ENCODE measurements at regions not wholly inside any gene's neighbourhood (a gene's known extent, or its start where the extent isn't known, plus 50 kb on each side); places are given as distances from the start of the nearest gene placed in this dataset.

- H3K4me3 ChIP-seq: no peak overlapping the region
- peaks cover 0 to 30% of the 10 kb centered on the region in 2 donors for H3K27me3 ChIP-seq
- no peaks in the 10 kb centered on the region for H3K36me3 ChIP-seq
- no peaks in the 10 kb centered on the region for H3K4me1 ChIP-seq
- no peak overlapping the region for H3K27ac ChIP-seq
- DNase-seq (ENCODE audit: low spot score in 2 of 2): no peak
- no peak for TF ChIP-seq CTCF (IDR thresholded peaks at IDR 0.05)
- no peak for TF ChIP-seq POLR2A (IDR thresholded peaks at IDR 0.05)
- no peak for TF ChIP-seq POLR2AphosphoS5 (IDR thresholded peaks at IDR 0.05)
- intact Hi-C loops (cut with DNase I; ENCODE audit: low total_unique reads): no loop called here
- H3K9me3 ChIP-seq: peaks cover 0 to 9% of the 10 kb centered on the region in 2 donors
Measured at GRCh38 chr1:5273280-5274003, 619.0 kb downstream of the AJAP1 start.

- Histone ChIP-seq H3K9me3 (peaks cover 0 to 9% of the 10 kb centered on the region in 2 donors), H3K36me3 (no peaks in the 10 kb centered on the region), H3K27me3 (peaks cover 0 to 33% of the 10 kb centered on the region in 2 donors), H3K27ac (no peak overlapping the region), H3K4me1 (no peaks in the 10 kb centered on the region), H3K4me3 (no peak overlapping the region)
- intact Hi-C loops (cut with DNase I; ENCODE audit: low total_unique reads): no loop called here
- TF ChIP-seq POLR2AphosphoS5 (IDR thresholded peaks at IDR 0.05): no peak
- TF ChIP-seq CTCF (IDR thresholded peaks at IDR 0.05): no peak
- TF ChIP-seq POLR2A (IDR thresholded peaks at IDR 0.05): no peak
- no peak for DNase-seq (ENCODE audit: low spot score in 2 of 2)
Measured at GRCh38 chr1:5272325-5272724, 617.9 kb downstream of the AJAP1 start.

- peaks cover 0 to 9% of the 10 kb centered on the region in 2 donors for H3K9me3 ChIP-seq
- no peaks in the 10 kb centered on the region for H3K36me3 ChIP-seq
- peaks cover 0 to 37% of the 10 kb centered on the region in 2 donors for H3K27me3 ChIP-seq
- TF ChIP-seq CTCF (IDR thresholded peaks at IDR 0.05): no peak
- TF ChIP-seq POLR2AphosphoS5 (IDR thresholded peaks at IDR 0.05): no peak
- no peak for TF ChIP-seq POLR2A (IDR thresholded peaks at IDR 0.05)
- no peak overlapping the region for H3K4me3 ChIP-seq
- H3K4me1 ChIP-seq: no peaks in the 10 kb centered on the region
- H3K27ac ChIP-seq: no peak overlapping the region
- DNase-seq (ENCODE audit: low spot score in 2 of 2): no peak
- intact Hi-C loops (cut with DNase I; ENCODE audit: low total_unique reads): no loop called here
Measured at GRCh38 chr1:5271264-5271663, 616.9 kb downstream of the AJAP1 start.

- no peak overlapping the region for H3K4me3 ChIP-seq
- peaks cover 0 to 9% of the 10 kb centered on the region in 2 donors for H3K9me3 ChIP-seq
- H3K4me1 ChIP-seq: no peaks in the 10 kb centered on the region
- no peak for DNase-seq (ENCODE audit: low spot score in 2 of 2)
- no peaks in the 10 kb centered on the region for H3K36me3 ChIP-seq
- peaks cover 0 to 35% of the 10 kb centered on the region in 2 donors for H3K27me3 ChIP-seq
- no peak for TF ChIP-seq CTCF (IDR thresholded peaks at IDR 0.05)
- no peak for TF ChIP-seq POLR2AphosphoS5 (IDR thresholded peaks at IDR 0.05)
- no peak for TF ChIP-seq POLR2A (IDR thresholded peaks at IDR 0.05)
- intact Hi-C loops (cut with DNase I; ENCODE audit: low total_unique reads): no loop called here
- H3K27ac ChIP-seq: no peak overlapping the region
Measured at GRCh38 chr1:5269901-5270300, 615.5 kb downstream of the AJAP1 start.

GRCh38 chr1:5267603-5268235 is 613.3 kb downstream of the AJAP1 start:
- intact Hi-C loops (cut with DNase I; ENCODE audit: low total_unique reads): no loop called here
- Histone ChIP-seq H3K9me3 (peaks cover 0 to 16% of the 10 kb centered on the region in 2 donors), H3K36me3 (no peaks in the 10 kb centered on the region), H3K4me3 (no peak overlapping the region), H3K27ac (no peak overlapping the region), H3K27me3 (peaks cover 0 to 21% of the 10 kb centered on the region in 2 donors), H3K4me1 (no peaks in the 10 kb centered on the region)
- no peak for TF ChIP-seq CTCF (IDR thresholded peaks at IDR 0.05)
- no peak for DNase-seq (ENCODE audit: low spot score in 2 of 2)

All from breast epithelium (tissue), 4 donors.